Hepatocyte (in vitro differentiated cells): ENCODE measurements at regions not wholly inside any gene's neighbourhood (a gene's known extent, or its start where the extent isn't known, plus 50 kb on each side); places are given as distances from the start of the nearest gene placed in this dataset.

Experiments
- DNase-seq: peaks from one replicate; pipeline ENCODE4 v3.0.0-alpha.2; 2016; ENCODE audit warnings: low spot score
- H2AFZ ChIP-seq: fragments of 200-600 bp; sonication (generic); 2 replicates; pipeline ENCODE4 v1.6.0; 2016; ENCODE audit warnings: antibody characterized with exemption, mild to moderate bottlenecking
- H3K27ac ChIP-seq: fragments of 200-600 bp; sonication (generic); 2 replicates; pipeline ENCODE4 v1.5.1; 2016; ENCODE audit warnings: mild to moderate bottlenecking
- H3K27me3 ChIP-seq: fragments of 200-600 bp; sonication (generic); 2 replicates; pipeline ENCODE4 v1.6.1; 2016
- H3K36me3 ChIP-seq: fragments of 200-600 bp; sonication (generic); replicated peaks from 2 replicates; pipeline ENCODE4 v1.5.1; 2016; ENCODE audit warnings: low read depth; ENCODE audit not compliant: insufficient read depth
- H3K4me1 ChIP-seq: fragments of 200-600 bp; sonication (generic); 2 replicates; pipeline ENCODE4 v1.5.1; 2016; ENCODE audit warnings: mild to moderate bottlenecking, moderate library complexity; ENCODE audit not compliant: insufficient read depth
- H3K4me2 ChIP-seq: fragments of 200-600 bp; sonication (generic); 2 replicates; pipeline ENCODE4 v1.6.0; 2016
- H3K4me3 ChIP-seq: fragments of 200-600 bp; sonication (generic); 2 replicates; pipeline ENCODE4 v1.5.1; 2016; ENCODE audit warnings: mild to moderate bottlenecking
- H3K79me2 ChIP-seq: fragments of 200-600 bp; sonication (generic); 2 replicates; pipeline ENCODE4 v1.6.0; 2017; ENCODE audit warnings: mild to moderate bottlenecking
- H3K9me2 ChIP-seq: fragments of 200-600 bp; sonication (generic); replicated peaks from 2 replicates; pipeline ENCODE4 v1.6.0; 2017; ENCODE audit warnings: mild to moderate bottlenecking; ENCODE audit not compliant: insufficient read depth
- H3K9me3 ChIP-seq: fragments of 200-600 bp; sonication (generic); 2 replicates; pipeline ENCODE4 v1.5.1; 2016; ENCODE audit warnings: low read depth, mild to moderate bottlenecking
- H4K20me1 ChIP-seq: fragments of 200-600 bp; sonication (generic); 2 replicates; pipeline ENCODE4 v1.6.0; 2016; ENCODE audit warnings: mild to moderate bottlenecking; ENCODE audit not compliant: insufficient read depth, poor library complexity, severe bottlenecking
- CTCF ChIP-seq: fragments of 200-600 bp; sonication (generic); IDR thresholded peaks from 2 replicates; pipeline ENCODE4 v1.5.1; 2016; ENCODE audit warnings: antibody characterized with exemption, mild to moderate bottlenecking; ENCODE audit not compliant: poor library complexity
- EZH2 ChIP-seq: fragments of 200-600 bp; sonication (generic); IDR thresholded peaks from 2 replicates; pipeline ENCODE4 v1.6.1; 2016; ENCODE audit warnings: antibody characterized with exemption, mild to moderate bottlenecking, borderline replicate concordance
- EZH2phosphoT487 ChIP-seq: fragments of 200-600 bp; sonication (generic); IDR thresholded peaks from one replicate; pipeline ENCODE4 v1.6.1; 2018; ENCODE audit warnings: antibody characterized with exemption, mild to moderate bottlenecking, low read depth, moderate library complexity; ENCODE audit not compliant: unreplicated experiment, severe bottlenecking
- WGBS: methylation state at CpG from one replicate; pipeline ENCODE4 v1.1.6; 2016; ENCODE audit warnings: low lambda C conversion rate; ENCODE audit errors: missing lambda C conversion rate; 5-methylcytosine and 5-hydroxymethylcytosine counted together

DNA sequence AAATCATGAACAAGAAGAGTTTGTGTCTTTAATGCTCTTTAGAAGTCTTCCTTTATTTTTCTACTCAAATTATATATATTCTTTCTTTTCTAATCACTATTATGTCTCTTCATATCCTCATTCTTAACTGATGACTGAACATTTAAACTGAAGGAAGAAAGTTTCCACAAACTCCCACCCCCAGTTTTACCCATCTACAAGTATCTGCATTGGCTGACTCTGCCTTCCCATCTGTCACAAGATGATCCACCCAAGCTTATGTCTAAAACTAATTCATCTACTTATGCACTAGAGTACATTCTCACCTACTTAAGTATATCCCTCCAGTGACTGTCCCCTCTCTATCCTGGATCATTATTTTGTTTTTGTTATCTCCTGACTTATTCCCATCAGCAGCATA, 344.5 kb downstream of the PRR16 start:
- H3K79me2 ChIP-seq: no peaks in the 10 kb centered on the region
- H4K20me1 ChIP-seq: no peaks in the 10 kb centered on the region
- H3K36me3 ChIP-seq: no peaks in the 10 kb centered on the region
- H3K4me3 ChIP-seq: no peak overlapping the region
- H3K9me2 ChIP-seq: no peaks in the 10 kb centered on the region
- no peaks in the 10 kb centered on the region for H3K27me3 ChIP-seq
- no peak overlapping the region for H3K4me2 ChIP-seq
- H3K4me1 ChIP-seq: no peaks in the 10 kb centered on the region
- DNase-seq: no peak
- no peak overlapping the region for H2AFZ ChIP-seq
- no peak overlapping the region for H3K27ac ChIP-seq
- no peak for TF ChIP-seq CTCF
- TF ChIP-seq EZH2: no peak
- no peak for TF ChIP-seq EZH2phosphoT487
- H3K9me3 ChIP-seq: no peaks in the 10 kb centered on the region

- no peaks in the 10 kb centered on the region for H3K9me3 ChIP-seq
- H3K4me1 ChIP-seq: no peaks in the 10 kb centered on the region
- DNase-seq: no peak
- no peak overlapping the region for H3K4me2 ChIP-seq
- H4K20me1 ChIP-seq: no peaks in the 10 kb centered on the region
- H3K79me2 ChIP-seq: no peaks in the 10 kb centered on the region
- no peaks in the 10 kb centered on the region for H3K27me3 ChIP-seq
- H3K27ac ChIP-seq: no peak overlapping the region
- H3K9me2 ChIP-seq: no peaks in the 10 kb centered on the region
- TF ChIP-seq EZH2 (no peak), CTCF (no peak), EZH2phosphoT487 (no peak)
- WGBS: 86% methylated on average over 2 of the region's 2 CpGs
- no peak overlapping the region for H3K4me3 ChIP-seq
- no peak overlapping the region for H2AFZ ChIP-seq
- no peaks in the 10 kb centered on the region for H3K36me3 ChIP-seq
These were observed 349.5 kb downstream of the PRR16 start for GRCh38 chr5:120813551-120813950.

GRCh38 chr5:120817044-120817985, 353.2 kb downstream of the PRR16 start:
- no peaks in the 10 kb centered on the region for H3K79me2 ChIP-seq
- H3K9me3 ChIP-seq: no peaks in the 10 kb centered on the region
- peak; percentile 44 for DNase-seq
- no peak overlapping the region for H3K4me3 ChIP-seq
- H4K20me1 ChIP-seq: no peaks in the 10 kb centered on the region
- H3K27ac ChIP-seq: no peak overlapping the region
- no peaks in the 10 kb centered on the region for H3K36me3 ChIP-seq
- H3K4me2 ChIP-seq: no peak overlapping the region
- H2AFZ ChIP-seq: no peak overlapping the region
- H3K27me3 ChIP-seq: no peaks in the 10 kb centered on the region
- no peaks in the 10 kb centered on the region for H3K4me1 ChIP-seq
- no peaks in the 10 kb centered on the region for H3K9me2 ChIP-seq
- WGBS: 91% methylated on average over 12 of the region's 12 CpGs
- TF ChIP-seq EZH2 (no peak), EZH2phosphoT487 (no peak), CTCF (peak; percentile 51)
